ENCODE measurements at regions not wholly inside any gene's neighbourhood (a gene's known extent, or its start where the extent isn't known, plus 50 kb on each side); places are given as distances from the start of the nearest gene placed in this dataset.

- intact Hi-C loops (cut with DNase I, micrococcal nuclease), result no loop called here
- no peaks in the 10 kb centered on the region for H3K27me3 ChIP-seq (ENCODE audit: control insufficient read depth in 1 of 2, insufficient read depth in 2 of 2, low read length in 2 of 2)
- CTCF ChIA-PET, result no interaction called here
- TF ChIP-seq CTCF (IDR thresholded peaks at IDR 0.05), result no peak
- ATAC-seq (ENCODE audit: poor library complexity) (no peak), DNase-seq (no peak)
- no peaks in the 10 kb centered on the region for H3K9me3 ChIP-seq (ENCODE audit: control insufficient read depth in 1 of 2, insufficient read depth in 1 of 2, low read length in 2 of 2)
- Mint-ChIP-seq H3K27ac (no peak overlapping the region), H3K36me3 (ENCODE audit: low read depth) (no peaks in the 10 kb centered on the region), H3K4me1 (ENCODE audit: low read depth) (no peaks in the 10 kb centered on the region), H3K27me3 (peaks cover 32% of the 10 kb centered on the region), H3K4me3 (no peak overlapping the region), H3K9me3 (no peaks in the 10 kb centered on the region)
- H3K36me3 ChIP-seq (ENCODE audit: insufficient read depth, low read length), result no peaks in the 10 kb centered on the region
- H3K4me3 ChIP-seq (ENCODE audit: low read length), result no peak overlapping the region
- no peak overlapping the region for H3K27ac ChIP-seq (ENCODE audit: low read depth in 1 of 2, low read length in 2 of 2)
- POLR2A ChIA-PET, result interaction anchor here (0.6 kb wide), 1 partner anchor 330 kb away, joined by 5 read pairs; the partner anchor contains the start of gene KLF12
- no peaks in the 10 kb centered on the region for H3K4me1 ChIP-seq (ENCODE audit: insufficient read depth, low read length)
Measured at GRCh38 chr13:74464670-74465069, 330.5 kb upstream of the KLF12 start.

GRCh38 chr13:74461011-74461410, 326.8 kb upstream of the KLF12 start:
- no peaks in the 10 kb centered on the region for H3K36me3 ChIP-seq (ENCODE audit: insufficient read depth, low read length)
- Mint-ChIP-seq H3K4me1 (ENCODE audit: low read depth) (no peaks in the 10 kb centered on the region), H3K27me3 (peaks cover 38% of the 10 kb centered on the region), H3K9me3 (no peaks in the 10 kb centered on the region), H3K36me3 (ENCODE audit: low read depth) (no peaks in the 10 kb centered on the region), H3K4me3 (no peak overlapping the region), H3K27ac (no peak overlapping the region)
- POLR2A ChIA-PET, result interaction anchor here (0.6 kb wide), 1 partner anchor 38 kb away, joined by 4 read pairs; no protein-coding TSS in a partner anchor
- no peaks in the 10 kb centered on the region for H3K27me3 ChIP-seq (ENCODE audit: control insufficient read depth in 1 of 2, insufficient read depth in 2 of 2, low read length in 2 of 2)
- H3K27ac ChIP-seq (ENCODE audit: low read depth in 1 of 2, low read length in 2 of 2), result no peak overlapping the region
- no peak for TF ChIP-seq CTCF (IDR thresholded peaks at IDR 0.05)
- H3K4me1 ChIP-seq (ENCODE audit: insufficient read depth, low read length), result no peaks in the 10 kb centered on the region
- intact Hi-C loops (cut with DNase I, micrococcal nuclease), result no loop called here
- H3K9me3 ChIP-seq (ENCODE audit: control insufficient read depth in 1 of 2, insufficient read depth in 1 of 2, low read length in 2 of 2), result peaks cover 0 to 4% of the 10 kb centered on the region in 2 experiments
- CTCF ChIA-PET, result no interaction called here
- ATAC-seq (ENCODE audit: poor library complexity), result no peak
- DNase-seq, result no peak
- H3K4me3 ChIP-seq (ENCODE audit: low read length), result no peak overlapping the region

GRCh38 chr13:74452881-74453280, 318.7 kb upstream of the KLF12 start:
- H3K27ac ChIP-seq (ENCODE audit: low read depth in 1 of 2, low read length in 2 of 2), result no peak overlapping the region
- no peak for DNase-seq
- no peaks in the 10 kb centered on the region for H3K9me3 ChIP-seq (ENCODE audit: control insufficient read depth in 1 of 2, insufficient read depth in 1 of 2, low read length in 2 of 2)
- no peak overlapping the region for H3K4me3 Mint-ChIP-seq
- H3K27me3 Mint-ChIP-seq, result peaks cover 38% of the 10 kb centered on the region
- no peaks in the 10 kb centered on the region for H3K4me1 ChIP-seq (ENCODE audit: insufficient read depth, low read length)
- H3K27ac Mint-ChIP-seq, result no peak overlapping the region
- POLR2A ChIA-PET, result no interaction called here
- no peak for ATAC-seq (ENCODE audit: poor library complexity)
- intact Hi-C loops (cut with DNase I, micrococcal nuclease), result no loop called here
- no peak for TF ChIP-seq CTCF (IDR thresholded peaks at IDR 0.05)
- peaks cover 0 to 6% of the 10 kb centered on the region in 2 experiments for H3K27me3 ChIP-seq (ENCODE audit: control insufficient read depth in 1 of 2, insufficient read depth in 2 of 2, low read length in 2 of 2)
- CTCF ChIA-PET, result interaction anchor here (1.0 kb wide), 1 partner anchor 67 kb away, joined by 3 read pairs; no protein-coding TSS in a partner anchor
- no peaks in the 10 kb centered on the region for H3K36me3 ChIP-seq (ENCODE audit: insufficient read depth, low read length)
- H3K4me1 Mint-ChIP-seq (ENCODE audit: low read depth), result no peaks in the 10 kb centered on the region
- no peak overlapping the region for H3K4me3 ChIP-seq (ENCODE audit: low read length)
- H3K36me3 Mint-ChIP-seq (ENCODE audit: low read depth), result no peaks in the 10 kb centered on the region
- no peaks in the 10 kb centered on the region for H3K9me3 Mint-ChIP-seq
